ENCODE measurements at regions not wholly inside any gene's neighbourhood (a gene's known extent, or its start where the extent isn't known, plus 50 kb on each side); places are given as distances from the start of the nearest gene placed in this dataset.

- no peak for TF ChIP-seq ZNF274 (IDR thresholded peaks at IDR 0.05; ENCODE audit: low read depth, low read length)
- no peak for TF ChIP-seq YY1 (IDR thresholded peaks at IDR 0.05; ENCODE audit: insufficient read depth, insufficient read length)
- no peak for TF ChIP-seq SUZ12 (IDR thresholded peaks at IDR 0.05; ENCODE audit: extremely low read depth, insufficient read depth, insufficient read length)
Measured at GRCh38 chr14:26873362-26873960, 275.6 kb upstream of the NOVA1 start.
